ENCODE measurements at regions not wholly inside any gene's neighbourhood (a gene's known extent, or its start where the extent isn't known, plus 50 kb on each side); places are given as distances from the start of the nearest gene placed in this dataset.

DNA sequence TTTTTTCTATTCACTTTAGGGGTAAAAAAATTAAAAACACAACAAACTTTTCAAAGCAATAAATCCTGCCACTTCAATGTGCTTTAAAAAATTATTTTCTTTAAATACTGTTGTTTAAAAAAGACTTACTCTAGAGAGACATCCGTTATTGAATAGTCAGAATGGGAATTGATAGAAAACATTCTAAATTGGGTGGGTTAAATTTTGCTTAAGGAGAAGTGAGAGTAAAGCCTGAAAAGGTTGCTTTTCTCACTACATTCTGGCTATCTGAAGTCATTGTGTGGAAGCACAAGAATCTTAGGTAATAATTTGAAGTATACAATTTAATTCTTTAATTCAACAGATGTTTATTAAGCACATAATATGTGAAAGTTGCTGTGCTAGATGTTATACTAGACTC is 509.3 kb downstream of the NR2F1-AS1 start:
- no peak for TF ChIP-seq POLR2AphosphoS5 (IDR thresholded peaks at IDR 0.05)
- TF ChIP-seq EP300 (IDR thresholded peaks at IDR 0.05; ENCODE audit: low read depth), result no peak
- no peak for TF ChIP-seq POLR2A (IDR thresholded peaks at IDR 0.05)
- TF ChIP-seq, protein P1, sequence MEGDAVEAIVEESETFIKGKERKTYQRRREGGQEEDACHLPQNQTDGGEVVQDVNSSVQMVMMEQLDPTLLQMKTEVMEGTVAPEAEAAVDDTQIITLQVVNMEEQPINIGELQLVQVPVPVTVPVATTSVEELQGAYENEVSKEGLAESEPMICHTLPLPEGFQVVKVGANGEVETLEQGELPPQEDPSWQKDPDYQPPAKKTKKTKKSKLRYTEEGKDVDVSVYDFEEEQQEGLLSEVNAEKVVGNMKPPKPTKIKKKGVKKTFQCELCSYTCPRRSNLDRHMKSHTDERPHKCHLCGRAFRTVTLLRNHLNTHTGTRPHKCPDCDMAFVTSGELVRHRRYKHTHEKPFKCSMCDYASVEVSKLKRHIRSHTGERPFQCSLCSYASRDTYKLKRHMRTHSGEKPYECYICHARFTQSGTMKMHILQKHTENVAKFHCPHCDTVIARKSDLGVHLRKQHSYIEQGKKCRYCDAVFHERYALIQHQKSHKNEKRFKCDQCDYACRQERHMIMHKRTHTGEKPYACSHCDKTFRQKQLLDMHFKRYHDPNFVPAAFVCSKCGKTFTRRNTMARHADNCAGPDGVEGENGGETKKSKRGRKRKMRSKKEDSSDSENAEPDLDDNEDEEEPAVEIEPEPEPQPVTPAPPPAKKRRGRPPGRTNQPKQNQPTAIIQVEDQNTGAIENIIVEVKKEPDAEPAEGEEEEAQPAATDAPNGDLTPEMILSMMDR (IDR thresholded peaks at IDR 0.05), result no peak
- H3K4me3 ChIP-seq, result no peak overlapping the region
- DNase-seq, result no peak
- no peaks in the 10 kb centered on the region for H3K9me3 ChIP-seq
- intact Hi-C loops (cut with DNase I; ENCODE audit: low total_unique reads), result no loop called here
- H3K4me1 ChIP-seq, result peaks cover 0 to 3% (median 0%) of the 10 kb centered on the region in 4 donors
- no peaks in the 10 kb centered on the region for H3K27me3 ChIP-seq
- WGBS, 2 donors (ENCODE audit: low coverage in 1 of 2), result 67 to 100% methylated on average over 1 of the region's 1 CpG
- in situ Hi-C loops (cut with MboI; ENCODE audit: low pct_ligation_motif_present in 1 of 4, low pct_unique_long_range_greater_than_20kb in 1 of 4, low sequenced_read_pairs in 3 of 4), result no loop called here
- H3K27ac ChIP-seq, result no peak overlapping the region
- no peaks in the 10 kb centered on the region for H3K36me3 ChIP-seq

DNA sequence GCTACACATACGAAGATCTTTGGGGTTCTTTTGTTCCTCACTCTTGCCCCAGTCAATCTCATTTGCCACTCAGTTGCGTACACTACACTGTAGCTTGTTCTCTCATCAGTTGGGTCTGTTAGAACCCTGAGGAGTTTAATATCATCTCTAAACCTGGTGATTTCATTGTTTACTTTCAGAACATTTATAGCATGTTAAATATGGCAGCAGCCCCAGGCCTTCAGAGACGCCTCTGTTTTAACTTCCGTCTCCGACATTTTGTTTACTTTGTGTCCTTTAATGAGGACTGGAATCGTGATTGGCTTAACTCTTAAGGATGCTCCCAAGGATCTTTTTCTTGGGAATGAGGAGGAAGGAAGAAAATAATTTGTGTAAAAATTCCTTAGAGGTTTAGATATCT is 510.1 kb downstream of the NR2F1-AS1 start:
- in situ Hi-C loops (cut with MboI; ENCODE audit: low pct_ligation_motif_present in 1 of 4, low pct_unique_long_range_greater_than_20kb in 1 of 4, low sequenced_read_pairs in 3 of 4) (no loop called here), intact Hi-C loops (cut with DNase I; ENCODE audit: low total_unique reads) (no loop called here)
- TF ChIP-seq, protein P1 (IDR thresholded peaks at IDR 0.05), result no peak
- TF ChIP-seq POLR2AphosphoS5 (IDR thresholded peaks at IDR 0.05) (no peak), EP300 (IDR thresholded peaks at IDR 0.05; ENCODE audit: low read depth) (no peak), POLR2A (IDR thresholded peaks at IDR 0.05) (no peak)
- H3K4me3 ChIP-seq, result no peak overlapping the region
- DNase-seq, result no peak
- no peaks in the 10 kb centered on the region for H3K36me3 ChIP-seq
- H3K9me3 ChIP-seq, result no peaks in the 10 kb centered on the region
- no peaks in the 10 kb centered on the region for H3K27me3 ChIP-seq
- H3K4me1 ChIP-seq, result peaks cover 0 to 3% (median 0%) of the 10 kb centered on the region in 4 donors
- 33 to 36% methylated on average over 6 of the region's 6 CpGs for WGBS, 2 donors (ENCODE audit: low coverage in 1 of 2)
- H3K27ac ChIP-seq, result no peak overlapping the region

DNA sequence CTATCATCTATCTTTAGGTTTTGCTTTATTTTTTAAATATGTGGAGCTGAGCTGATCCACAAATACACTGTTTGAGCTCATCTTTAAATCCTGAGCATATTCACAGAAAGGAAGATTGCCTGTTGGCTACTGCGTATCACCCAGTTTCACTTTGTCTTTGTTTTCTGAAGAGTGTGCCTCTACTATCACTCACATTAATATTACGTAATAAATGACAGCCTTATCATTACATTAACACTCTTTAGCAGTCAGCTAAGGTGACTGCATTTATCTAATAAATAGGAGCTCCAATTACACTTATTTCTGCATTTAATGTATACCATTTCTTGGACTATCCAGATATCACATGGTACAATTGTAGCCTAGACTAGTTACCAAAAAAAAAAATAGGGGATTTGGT is 511.7 kb downstream of the NR2F1-AS1 start:
- in situ Hi-C loops (cut with MboI; ENCODE audit: low pct_ligation_motif_present in 1 of 4, low pct_unique_long_range_greater_than_20kb in 1 of 4, low sequenced_read_pairs in 3 of 4), result no loop called here
- TF ChIP-seq, protein P1 (IDR thresholded peaks at IDR 0.05), result no peak
- no peak for TF ChIP-seq POLR2A (IDR thresholded peaks at IDR 0.05)
- TF ChIP-seq EP300 (IDR thresholded peaks at IDR 0.05; ENCODE audit: low read depth), result no peak
- TF ChIP-seq POLR2AphosphoS5 (IDR thresholded peaks at IDR 0.05), result no peak
- no peaks in the 10 kb centered on the region for H3K9me3 ChIP-seq
- DNase-seq, result no peak
- no peaks in the 10 kb centered on the region for H3K27me3 ChIP-seq
- H3K4me1 ChIP-seq, result peaks cover 0 to 3% (median 0%) of the 10 kb centered on the region in 4 donors
- 68 to 80% methylated on average over 2 of the region's 2 CpGs for WGBS, 2 donors (ENCODE audit: low coverage in 1 of 2)
- H3K4me3 ChIP-seq, result no peak overlapping the region
- no peak overlapping the region for H3K27ac ChIP-seq
- H3K36me3 ChIP-seq, result no peaks in the 10 kb centered on the region
- intact Hi-C loops (cut with DNase I; ENCODE audit: low total_unique reads), result no loop called here

DNA sequence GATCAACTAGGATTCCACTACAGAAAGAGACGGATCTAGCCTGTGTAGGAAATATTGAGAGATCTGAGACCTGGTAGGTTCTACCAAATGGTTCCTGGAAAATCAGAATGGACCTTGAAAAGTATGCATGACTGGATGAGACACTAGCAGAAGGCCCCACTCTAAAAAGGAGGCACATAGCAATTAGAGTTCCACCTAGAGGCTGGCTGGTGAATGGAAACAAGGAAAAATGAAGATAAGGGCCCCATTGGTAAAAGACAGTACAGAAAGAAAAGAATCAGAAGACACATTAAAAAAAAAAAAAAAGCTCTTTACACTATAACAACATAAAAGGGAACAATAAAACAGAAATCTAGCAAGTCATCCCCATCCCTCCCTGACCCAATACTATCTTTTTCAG is 518.5 kb downstream of the NR2F1-AS1 start:
- WGBS, 2 donors (ENCODE audit: low coverage in 1 of 2), result 80 to 100% methylated on average over 1 of the region's 1 CpG
- Histone ChIP-seq H3K27ac (no peak overlapping the region), H3K36me3 (no peaks in the 10 kb centered on the region), H3K4me3 (no peak overlapping the region), H3K27me3 (no peaks in the 10 kb centered on the region), H3K9me3 (no peaks in the 10 kb centered on the region), H3K4me1 (no peaks in the 10 kb centered on the region)
- intact Hi-C loops (cut with DNase I; ENCODE audit: low total_unique reads) (no loop called here), in situ Hi-C loops (cut with MboI; ENCODE audit: low pct_ligation_motif_present in 1 of 4, low pct_unique_long_range_greater_than_20kb in 1 of 4, low sequenced_read_pairs in 3 of 4) (no loop called here)
- TF ChIP-seq EP300 (IDR thresholded peaks at IDR 0.05; ENCODE audit: low read depth) (no peak), POLR2A (IDR thresholded peaks at IDR 0.05) (no peak), POLR2AphosphoS5 (IDR thresholded peaks at IDR 0.05) (no peak)
- TF ChIP-seq, protein P1 (IDR thresholded peaks at IDR 0.05), result no peak
- no peak for DNase-seq
